Spinal cord (tissue), 9 donors: ENCODE measurements at regions not wholly inside any gene's neighbourhood (a gene's known extent, or its start where the extent isn't known, plus 50 kb on each side); places are given as distances from the start of the nearest gene placed in this dataset.

Source experiments
- DNase-seq, 6 donors: peaks; one replicate each; pipeline versions ENCODE4 v3.0.0 to v3.0.0-alpha.2; 2013 to 2015; ENCODE audit warnings: low spot score in 6 of 6, low read depth in 4 of 6
- H3K27ac ChIP-seq: one replicate; pipeline ENCODE4 v1.5.1; 2013; ENCODE audit warnings: low read depth, low read length, control low read depth
- H3K27me3 ChIP-seq: one replicate; pipeline ENCODE4 v1.6.1; 2013; ENCODE audit warnings: low read length; ENCODE audit not compliant: control insufficient read depth, insufficient read depth
- H3K36me3 ChIP-seq: one replicate; pipeline ENCODE4 v1.6.1; 2013; ENCODE audit warnings: low read length; ENCODE audit not compliant: control insufficient read depth, insufficient read depth
- H3K4me1 ChIP-seq: one replicate; pipeline ENCODE4 v1.6.1; 2013; ENCODE audit warnings: low read length; ENCODE audit not compliant: control insufficient read depth, insufficient read depth
- H3K4me3 ChIP-seq: one replicate; pipeline ENCODE4 v1.5.1; 2013; ENCODE audit warnings: low read depth, low read length, control low read depth
- H3K9me3 ChIP-seq: one replicate; pipeline ENCODE4 v1.6.1; 2013; ENCODE audit warnings: low read length; ENCODE audit not compliant: control insufficient read depth, insufficient read depth
- WGBS: methylation state at CpG from one replicate; pipeline ENCODE4 v1.1.5; 2013; ENCODE audit warnings: missing lambda C conversion rate; ENCODE audit not compliant: insufficient coverage; 5-methylcytosine and 5-hydroxymethylcytosine counted together
- donor health status: healthy.

GRCh38 chr6:22952097-22952496 is 382.7 kb downstream of the HDGFL1 start:
- no peak overlapping the region for H3K4me3 ChIP-seq
- H3K4me1 ChIP-seq: peaks cover 2% of the 10 kb centered on the region
- no peaks in the 10 kb centered on the region for H3K36me3 ChIP-seq
- no peak overlapping the region for H3K27ac ChIP-seq
- DNase-seq: peak in 1 of 6 donors; percentile 26
- H3K27me3 ChIP-seq: no peaks in the 10 kb centered on the region
- WGBS: 63% methylated on average over 3 of the region's 4 CpGs
- H3K9me3 ChIP-seq: no peaks in the 10 kb centered on the region

- Histone ChIP-seq H3K36me3 (no peaks in the 10 kb centered on the region), H3K27me3 (no peaks in the 10 kb centered on the region), H3K4me1 (peaks cover 2% of the 10 kb centered on the region), H3K4me3 (no peak overlapping the region), H3K27ac (no peak overlapping the region), H3K9me3 (no peaks in the 10 kb centered on the region)
- no CpG with 5 or more reads among the region's 5 CpGs for WGBS
- no peak for DNase-seq
Observed at GRCh38 chr6:22954749-22955385, 385.5 kb downstream of the HDGFL1 start.

- no peaks in the 10 kb centered on the region for H3K9me3 ChIP-seq
- no peaks in the 10 kb centered on the region for H3K36me3 ChIP-seq
- peak in 4 of 6 donors; percentile 36 to 96 (median 46) for DNase-seq
- WGBS: 25% methylated on average over 3 of the region's 6 CpGs
- no peak overlapping the region for H3K27ac ChIP-seq
- H3K4me3 ChIP-seq: no peak overlapping the region
- H3K4me1 ChIP-seq: peaks cover 2% of the 10 kb centered on the region
- no peaks in the 10 kb centered on the region for H3K27me3 ChIP-seq
Observed at GRCh38 chr6:22956029-22956681, 386.8 kb downstream of the HDGFL1 start.

GRCh38 chr6:22958677-22959076 is 389.3 kb downstream of the HDGFL1 start:
- no CpG with 5 or more reads among the region's 1 CpG for WGBS

GRCh38 chr6:22959571-22959970 is 390.2 kb downstream of the HDGFL1 start:
- no peak overlapping the region for H3K27ac ChIP-seq
- no peak overlapping the region for H3K4me3 ChIP-seq
- no peaks in the 10 kb centered on the region for H3K9me3 ChIP-seq
- no CpG with 5 or more reads among the region's 2 CpGs for WGBS
- DNase-seq: no peak
- H3K36me3 ChIP-seq: no peaks in the 10 kb centered on the region
- no peaks in the 10 kb centered on the region for H3K27me3 ChIP-seq
- H3K4me1 ChIP-seq: peaks cover 2% of the 10 kb centered on the region

More at GRCh38 chr6:22958677-22959076, 389.3 kb downstream of the HDGFL1 start:
- Histone ChIP-seq H3K4me3 (no peak overlapping the region), H3K27ac (no peak overlapping the region), H3K4me1 (peaks cover 2% of the 10 kb centered on the region), H3K36me3 (no peaks in the 10 kb centered on the region), H3K27me3 (no peaks in the 10 kb centered on the region), H3K9me3 (no peaks in the 10 kb centered on the region)
- DNase-seq: no peak

GRCh38 chr6:22964334-22964733 is 395.0 kb downstream of the HDGFL1 start:
- Histone ChIP-seq H3K4me3 (no peak overlapping the region), H3K4me1 (no peaks in the 10 kb centered on the region), H3K27ac (no peak overlapping the region), H3K36me3 (no peaks in the 10 kb centered on the region), H3K27me3 (no peaks in the 10 kb centered on the region), H3K9me3 (no peaks in the 10 kb centered on the region)
- no CpG with 5 or more reads among the region's 2 CpGs for WGBS
- DNase-seq: no peak

GRCh38 chr6:22965889-22966288 is 396.5 kb downstream of the HDGFL1 start:
- Histone ChIP-seq H3K9me3 (no peaks in the 10 kb centered on the region), H3K4me3 (no peak overlapping the region), H3K4me1 (no peaks in the 10 kb centered on the region), H3K27ac (no peak overlapping the region), H3K27me3 (no peaks in the 10 kb centered on the region), H3K36me3 (no peaks in the 10 kb centered on the region)
- WGBS: no CpG with 5 or more reads among the region's 5 CpGs
- DNase-seq: peak in 2 of 6 donors; percentile 44 to 73

- H3K36me3 ChIP-seq: no peaks in the 10 kb centered on the region
- no peaks in the 10 kb centered on the region for H3K27me3 ChIP-seq
- no peak overlapping the region for H3K27ac ChIP-seq
- H3K4me1 ChIP-seq: no peaks in the 10 kb centered on the region
- 32% methylated on average over 2 of the region's 3 CpGs for WGBS
- no peak overlapping the region for H3K4me3 ChIP-seq
- DNase-seq: peak in 2 of 6 donors; percentile 81 to 86
- H3K9me3 ChIP-seq: no peaks in the 10 kb centered on the region
Observed at GRCh38 chr6:22966691-22967422, 397.5 kb downstream of the HDGFL1 start.

GRCh38 chr6:22970004-22970403 is 400.6 kb downstream of the HDGFL1 start:
- Histone ChIP-seq H3K4me3 (no peak overlapping the region), H3K9me3 (no peaks in the 10 kb centered on the region), H3K36me3 (no peaks in the 10 kb centered on the region), H3K27me3 (no peaks in the 10 kb centered on the region), H3K4me1 (no peaks in the 10 kb centered on the region), H3K27ac (no peak overlapping the region)
- no CpG with 5 or more reads among the region's 1 CpG for WGBS
- DNase-seq: no peak
